CD14-positive monocyte (primary cell): ENCODE measurements at regions not wholly inside any gene's neighbourhood (a gene's known extent, or its start where the extent isn't known, plus 50 kb on each side); places are given as distances from the start of the nearest gene placed in this dataset.

Experiments
- DNase-seq, 3 donors: peaks; one replicate each; pipeline ENCODE4 v3.0.0-alpha.2; 2011 to 2022
- H2AFZ ChIP-seq: 2 replicates; pipeline ENCODE4 v1.6.0; 2012; ENCODE audit warnings: mild to moderate bottlenecking, low read depth, low read length, inconsistent platforms; ENCODE audit not compliant: insufficient read depth, poor library complexity, severe bottlenecking
- H3K27ac ChIP-seq, 2 donors: 1 replicate in 1 of 2; 2 replicates in 1 of 2; pipeline ENCODE4 v1.5.1; 2012 to 2013; ENCODE audit warnings: low read length in 2 of 2, control low read depth in 1 of 2, inconsistent platforms in 1 of 2, low read depth in 1 of 2, mild to moderate bottlenecking in 1 of 2
- H3K27me3 ChIP-seq, 2 donors: one replicate each; pipeline versions ENCODE4 v1.6.0 to v1.6.1; 2011 to 2013; ENCODE audit warnings: low read length in 2 of 2; ENCODE audit not compliant: control insufficient read depth in 2 of 2, insufficient read depth in 2 of 2
- H3K36me3 ChIP-seq, 2 donors: replicated peaks in 1 of 2; 1 replicate in 1 of 2; 2 replicates in 1 of 2; pipeline versions ENCODE4 v1.5.1 to v1.6.1; 2012 to 2013; ENCODE audit warnings: low read length in 2 of 2, control low read depth in 1 of 2, inconsistent platforms in 1 of 2, mild to moderate bottlenecking in 1 of 2; ENCODE audit not compliant: insufficient read depth in 2 of 2, control insufficient read depth in 1 of 2
- H3K4me1 ChIP-seq, 2 donors: 1 replicate in 1 of 2; 2 replicates in 1 of 2; pipeline versions ENCODE4 v1.5.1 to v1.6.1; 2012 to 2013; ENCODE audit warnings: low read length in 2 of 2, control low read depth in 1 of 2, inconsistent platforms in 1 of 2, mild to moderate bottlenecking in 1 of 2, moderate library complexity in 1 of 2; ENCODE audit not compliant: insufficient read depth in 2 of 2, control insufficient read depth in 1 of 2
- H3K4me2 ChIP-seq: replicated peaks from 2 replicates; pipeline ENCODE3; 2012; ENCODE audit warnings: low read length, moderate library complexity, mild to moderate bottlenecking; ENCODE audit not compliant: poor library complexity, severe bottlenecking; ENCODE audit errors: extremely low read depth
- H3K4me3 ChIP-seq, 3 experiments: fragments of 200-600 bp in 1 of 3; sonication (generic) in 1 of 3; replicated peaks in 1 of 3; 1 replicate in 2 of 3; 2 replicates in 1 of 3; pipeline ENCODE4 v1.5.1; 2011 to 2013; ENCODE audit warnings: low read length in 3 of 3, mild to moderate bottlenecking in 3 of 3, control low read depth in 2 of 3, low read depth in 2 of 3, inconsistent platforms in 1 of 3, moderate library complexity in 1 of 3
- H3K79me2 ChIP-seq: 2 replicates; pipeline ENCODE4 v1.6.0; 2012; ENCODE audit warnings: mild to moderate bottlenecking, control low read depth, inconsistent platforms, low read length, moderate library complexity; ENCODE audit not compliant: insufficient read depth
- H3K9ac ChIP-seq: 2 replicates; pipeline ENCODE4 v1.6.0; 2017; ENCODE audit warnings: low read length, mild to moderate bottlenecking; ENCODE audit not compliant: insufficient read depth, poor library complexity, severe bottlenecking
- H3K9me3 ChIP-seq, 2 donors: replicated peaks in 1 of 2; 1 replicate in 1 of 2; 2 replicates in 1 of 2; pipeline versions ENCODE4 v1.5.1 to v1.6.1; 2012 to 2013; ENCODE audit warnings: low read length in 2 of 2, control low read depth in 1 of 2; ENCODE audit not compliant: control insufficient read depth in 1 of 2, insufficient read depth in 1 of 2
- H4K20me1 ChIP-seq: 2 replicates; pipeline ENCODE4 v1.6.0; 2012; ENCODE audit warnings: mild to moderate bottlenecking, low read length, control low read depth, moderate library complexity; ENCODE audit not compliant: insufficient read depth
- H3K27ac Mint-ChIP-seq, 7 donors: one replicate each; pipeline ENCODE4 v1.8.0; 2020; ENCODE audit warnings: mild to moderate bottlenecking in 7 of 7, mixed read lengths in 7 of 7, moderate library complexity in 6 of 7, inconsistent platforms in 2 of 7
- H3K27me3 Mint-ChIP-seq, 3 donors: one replicate each; pipeline ENCODE4 v1.8.0; 2021 to 2022; ENCODE audit warnings: low read depth in 3 of 3, mild to moderate bottlenecking in 3 of 3, mixed read lengths in 3 of 3, moderate library complexity in 3 of 3, inconsistent platforms in 1 of 3
- H3K36me3 Mint-ChIP-seq, 2 donors: one replicate each; pipeline ENCODE4 v1.8.0; 2020; ENCODE audit warnings: mixed read lengths in 2 of 2, inconsistent platforms in 1 of 2, mild to moderate bottlenecking in 1 of 2
- H3K4me1 Mint-ChIP-seq: one replicate; pipeline ENCODE4 v1.8.0; 2020; ENCODE audit warnings: mild to moderate bottlenecking, mixed read lengths
- H3K4me3 Mint-ChIP-seq, 2 donors: one replicate each; pipeline ENCODE4 v1.8.0; 2020; ENCODE audit warnings: mild to moderate bottlenecking in 2 of 2, mixed read lengths in 2 of 2, moderate library complexity in 1 of 2
- H3K9me3 Mint-ChIP-seq, 7 donors: one replicate each; pipeline ENCODE4 v1.8.0; 2020 to 2022; ENCODE audit warnings: mixed read lengths in 7 of 7, mild to moderate bottlenecking in 6 of 7, moderate library complexity in 6 of 7, inconsistent platforms in 2 of 7
- WGBS: methylation state at CpG from one replicate; pipeline ENCODE4 v1.1.5; 2013; ENCODE audit warnings: missing lambda C conversion rate; ENCODE audit not compliant: insufficient coverage; 5-methylcytosine and 5-hydroxymethylcytosine counted together
- intact Hi-C, 2 donors: fragments of 100-400 bp; cut with micrococcal nuclease; formaldehyde crosslinking; loops; one replicate each; pipeline versions ENCODE4 v1.15.0 to v1.15.1; 2023
- TF ChIP-seq, protein P1 (sequence below): fragments of 200-600 bp; IDR thresholded peaks from one replicate; pipeline ENCODE4 v1.8.0; 2022; ENCODE audit warnings: antibody characterized with exemption, mild to moderate bottlenecking

DNA sequence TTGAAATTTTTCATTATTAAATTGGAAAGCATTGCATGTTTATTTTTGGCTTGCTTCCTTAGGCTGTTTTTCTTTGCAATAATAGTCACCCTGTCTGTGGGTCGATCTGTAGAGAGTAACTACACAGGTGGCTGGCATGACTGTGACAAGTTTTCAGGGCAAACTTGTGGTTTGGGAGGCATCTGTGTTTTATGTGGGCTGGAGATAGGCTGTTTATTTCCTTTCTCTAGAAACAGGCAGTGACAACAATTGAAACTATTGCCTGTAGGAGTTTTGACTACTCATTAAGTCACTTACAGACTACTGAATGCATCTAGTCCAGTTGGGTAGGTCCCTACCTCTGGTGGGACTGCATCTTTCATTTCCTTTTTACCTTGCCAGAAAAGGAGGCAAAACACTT, 155.6 kb downstream of the DYRK2 start:
- no CpG with 5 or more reads among the region's 1 CpG for WGBS
- TF ChIP-seq, protein P1, sequence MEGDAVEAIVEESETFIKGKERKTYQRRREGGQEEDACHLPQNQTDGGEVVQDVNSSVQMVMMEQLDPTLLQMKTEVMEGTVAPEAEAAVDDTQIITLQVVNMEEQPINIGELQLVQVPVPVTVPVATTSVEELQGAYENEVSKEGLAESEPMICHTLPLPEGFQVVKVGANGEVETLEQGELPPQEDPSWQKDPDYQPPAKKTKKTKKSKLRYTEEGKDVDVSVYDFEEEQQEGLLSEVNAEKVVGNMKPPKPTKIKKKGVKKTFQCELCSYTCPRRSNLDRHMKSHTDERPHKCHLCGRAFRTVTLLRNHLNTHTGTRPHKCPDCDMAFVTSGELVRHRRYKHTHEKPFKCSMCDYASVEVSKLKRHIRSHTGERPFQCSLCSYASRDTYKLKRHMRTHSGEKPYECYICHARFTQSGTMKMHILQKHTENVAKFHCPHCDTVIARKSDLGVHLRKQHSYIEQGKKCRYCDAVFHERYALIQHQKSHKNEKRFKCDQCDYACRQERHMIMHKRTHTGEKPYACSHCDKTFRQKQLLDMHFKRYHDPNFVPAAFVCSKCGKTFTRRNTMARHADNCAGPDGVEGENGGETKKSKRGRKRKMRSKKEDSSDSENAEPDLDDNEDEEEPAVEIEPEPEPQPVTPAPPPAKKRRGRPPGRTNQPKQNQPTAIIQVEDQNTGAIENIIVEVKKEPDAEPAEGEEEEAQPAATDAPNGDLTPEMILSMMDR = no peak

DNA sequence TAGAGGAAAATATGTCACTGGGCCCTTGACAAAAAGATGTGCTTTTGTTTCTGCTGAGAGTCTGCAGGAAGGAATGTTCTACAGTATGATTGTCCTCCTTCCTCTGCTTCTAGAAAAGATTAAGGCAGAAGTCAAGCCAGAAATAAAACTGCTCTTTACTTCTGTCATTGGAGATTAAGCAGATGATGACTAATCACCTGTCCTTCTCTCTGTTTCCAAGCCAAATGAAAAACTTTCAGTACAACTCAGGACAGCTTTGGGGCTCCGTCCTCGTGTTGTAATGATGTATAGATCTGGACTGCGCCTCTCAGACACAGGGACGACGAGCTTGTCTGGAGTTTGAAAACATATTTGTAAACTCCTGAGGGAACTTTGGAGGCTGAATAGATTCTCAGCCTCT, 159.3 kb downstream of the DYRK2 start:
- Histone ChIP-seq H3K4me2 (no peak overlapping the region), H3K9me3 (no peaks in the 10 kb centered on the region), H3K9ac (no peak overlapping the region), H3K27me3 (no peaks in the 10 kb centered on the region), H4K20me1 (no peaks in the 10 kb centered on the region), H3K4me3 (no peak overlapping the region), H3K79me2 (no peaks in the 10 kb centered on the region), H2AFZ (no peak overlapping the region), H3K27ac (no peak overlapping the region), H3K4me1 (no peaks in the 10 kb centered on the region), H3K36me3 (no peaks in the 10 kb centered on the region)
- Mint-ChIP-seq H3K4me1 (no peaks in the 10 kb centered on the region), H3K27ac (no peak overlapping the region), H3K27me3 (no peaks in the 10 kb centered on the region), H3K9me3 (peaks cover 0 to 2% (median 0%) of the 10 kb centered on the region in 7 donors), H3K36me3 (no peaks in the 10 kb centered on the region), H3K4me3 (no peak overlapping the region)
- WGBS = no CpG with 5 or more reads among the region's 5 CpGs
- DNase-seq = no peak
- TF ChIP-seq, protein P1 = no peak
- intact Hi-C loops = no loop called here

More for the DNA sequence above, 155.6 kb downstream of the DYRK2 start:
- Histone ChIP-seq H3K4me3 (no peak overlapping the region), H3K27me3 (no peaks in the 10 kb centered on the region), H3K27ac (no peak overlapping the region), H3K4me1 (no peaks in the 10 kb centered on the region), H3K36me3 (no peaks in the 10 kb centered on the region), H3K9me3 (no peaks in the 10 kb centered on the region), H3K9ac (no peak overlapping the region), H2AFZ (no peak overlapping the region), H3K4me2 (no peak overlapping the region), H3K79me2 (no peaks in the 10 kb centered on the region), H4K20me1 (no peaks in the 10 kb centered on the region)
- DNase-seq = no peak
- H3K36me3 Mint-ChIP-seq = no peaks in the 10 kb centered on the region
- intact Hi-C loops = no loop called here
- H3K27ac Mint-ChIP-seq = no peak overlapping the region
- no peaks in the 10 kb centered on the region for H3K9me3 Mint-ChIP-seq
- no peaks in the 10 kb centered on the region for H3K4me1 Mint-ChIP-seq
- peaks cover 0 to 2% (median 0%) of the 10 kb centered on the region in 3 donors for H3K27me3 Mint-ChIP-seq
- no peak overlapping the region for H3K4me3 Mint-ChIP-seq
